ENCODE measurements at regions not wholly inside any gene's neighbourhood (a gene's known extent, or its start where the extent isn't known, plus 50 kb on each side); places are given as distances from the start of the nearest gene placed in this dataset.

- in situ Hi-C loops (cut with MboI; ENCODE audit: low sequenced_read_pairs, unreplicated experiment), result no loop called here
- TF ChIP-seq, protein P1, sequence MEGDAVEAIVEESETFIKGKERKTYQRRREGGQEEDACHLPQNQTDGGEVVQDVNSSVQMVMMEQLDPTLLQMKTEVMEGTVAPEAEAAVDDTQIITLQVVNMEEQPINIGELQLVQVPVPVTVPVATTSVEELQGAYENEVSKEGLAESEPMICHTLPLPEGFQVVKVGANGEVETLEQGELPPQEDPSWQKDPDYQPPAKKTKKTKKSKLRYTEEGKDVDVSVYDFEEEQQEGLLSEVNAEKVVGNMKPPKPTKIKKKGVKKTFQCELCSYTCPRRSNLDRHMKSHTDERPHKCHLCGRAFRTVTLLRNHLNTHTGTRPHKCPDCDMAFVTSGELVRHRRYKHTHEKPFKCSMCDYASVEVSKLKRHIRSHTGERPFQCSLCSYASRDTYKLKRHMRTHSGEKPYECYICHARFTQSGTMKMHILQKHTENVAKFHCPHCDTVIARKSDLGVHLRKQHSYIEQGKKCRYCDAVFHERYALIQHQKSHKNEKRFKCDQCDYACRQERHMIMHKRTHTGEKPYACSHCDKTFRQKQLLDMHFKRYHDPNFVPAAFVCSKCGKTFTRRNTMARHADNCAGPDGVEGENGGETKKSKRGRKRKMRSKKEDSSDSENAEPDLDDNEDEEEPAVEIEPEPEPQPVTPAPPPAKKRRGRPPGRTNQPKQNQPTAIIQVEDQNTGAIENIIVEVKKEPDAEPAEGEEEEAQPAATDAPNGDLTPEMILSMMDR (IDR thresholded peaks at IDR 0.05; ENCODE audit: borderline replicate concordance, control extremely low read depth, extremely low read depth, insufficient read depth, missing control alignments), result no peak
- no peak for DNase-seq (ENCODE audit: low spot score)
Observed at GRCh38 chr1:189563784-189564183, 913.9 kb downstream of the BRINP3 start.

DNA sequence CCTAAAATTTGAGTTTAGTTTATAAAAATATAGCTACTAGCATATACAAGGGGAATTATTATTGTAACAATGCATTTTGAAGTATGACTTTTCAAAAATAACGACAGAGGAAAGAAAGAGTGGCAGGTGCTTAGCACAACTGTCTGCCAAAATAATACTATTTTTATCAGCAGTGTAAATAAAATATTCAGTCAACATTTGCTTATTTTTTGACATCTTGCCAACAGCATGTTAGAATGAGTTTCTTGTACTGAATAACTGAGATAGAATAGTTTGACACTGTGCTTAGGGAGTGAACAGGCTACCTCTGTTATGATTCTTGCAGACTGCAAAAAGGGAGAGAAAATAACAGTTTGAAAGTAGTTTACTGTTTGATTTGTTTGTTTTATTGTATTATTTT, 909.8 kb downstream of the BRINP3 start:
- in situ Hi-C loops (cut with MboI; ENCODE audit: low sequenced_read_pairs, unreplicated experiment), result no loop called here
- DNase-seq (ENCODE audit: low spot score), result no peak
- TF ChIP-seq, protein P1 (IDR thresholded peaks at IDR 0.05; ENCODE audit: borderline replicate concordance, control extremely low read depth, extremely low read depth, insufficient read depth, missing control alignments), result no peak

DNA sequence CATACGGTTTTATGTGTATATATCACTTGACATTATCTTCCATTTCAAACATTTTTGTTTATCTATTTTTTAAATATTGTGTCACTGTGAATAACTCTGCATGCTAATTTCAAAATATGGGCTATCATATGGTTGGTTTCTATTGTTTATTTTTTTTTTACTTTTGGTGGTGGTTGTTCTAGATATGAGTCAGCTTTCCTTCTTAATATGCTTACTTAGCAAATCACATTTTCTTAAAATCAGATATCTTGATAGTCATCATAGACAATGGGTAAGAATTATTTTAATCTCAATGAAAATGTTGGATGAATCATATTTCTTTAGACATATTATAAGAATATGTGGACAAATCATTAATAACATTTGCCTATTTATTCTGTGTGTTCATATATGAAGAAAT, 881.5 kb downstream of the BRINP3 start:
- TF ChIP-seq, protein P1 (IDR thresholded peaks at IDR 0.05; ENCODE audit: borderline replicate concordance, control extremely low read depth, extremely low read depth, insufficient read depth, missing control alignments), result no peak
- in situ Hi-C loops (cut with MboI; ENCODE audit: low sequenced_read_pairs, unreplicated experiment), result no loop called here
- no peak for DNase-seq (ENCODE audit: low spot score)

GRCh38 chr1:189597083-189597482, 880.6 kb downstream of the BRINP3 start:
- in situ Hi-C loops (cut with MboI; ENCODE audit: low sequenced_read_pairs, unreplicated experiment), result no loop called here
- no peak for DNase-seq (ENCODE audit: low spot score)
- TF ChIP-seq, protein P1 (IDR thresholded peaks at IDR 0.05; ENCODE audit: borderline replicate concordance, control extremely low read depth, extremely low read depth, insufficient read depth, missing control alignments), result no peak

DNA sequence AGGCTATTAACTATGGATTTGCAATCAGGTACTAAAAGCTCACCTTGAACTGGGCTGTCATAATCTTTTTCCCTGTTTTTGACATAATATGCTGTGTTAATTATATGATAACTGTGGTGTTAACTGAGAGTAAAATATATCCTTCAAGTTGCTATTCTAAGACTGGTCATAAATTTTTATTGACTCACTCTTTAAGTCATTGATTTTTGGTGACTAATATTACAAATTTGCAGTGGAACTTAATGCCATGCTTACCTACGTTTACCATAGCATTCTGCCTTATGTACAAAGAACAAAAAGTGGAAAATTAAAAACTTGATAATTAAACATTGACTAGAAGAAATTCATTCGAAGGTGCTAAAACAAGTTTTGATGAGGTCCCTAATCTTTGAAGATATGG, 872.4 kb downstream of the BRINP3 start:
- TF ChIP-seq, protein P1 (IDR thresholded peaks at IDR 0.05; ENCODE audit: borderline replicate concordance, control extremely low read depth, extremely low read depth, insufficient read depth, missing control alignments), result no peak
- in situ Hi-C loops (cut with MboI; ENCODE audit: low sequenced_read_pairs, unreplicated experiment), result no loop called here
- DNase-seq (ENCODE audit: low spot score), result no peak

DNA sequence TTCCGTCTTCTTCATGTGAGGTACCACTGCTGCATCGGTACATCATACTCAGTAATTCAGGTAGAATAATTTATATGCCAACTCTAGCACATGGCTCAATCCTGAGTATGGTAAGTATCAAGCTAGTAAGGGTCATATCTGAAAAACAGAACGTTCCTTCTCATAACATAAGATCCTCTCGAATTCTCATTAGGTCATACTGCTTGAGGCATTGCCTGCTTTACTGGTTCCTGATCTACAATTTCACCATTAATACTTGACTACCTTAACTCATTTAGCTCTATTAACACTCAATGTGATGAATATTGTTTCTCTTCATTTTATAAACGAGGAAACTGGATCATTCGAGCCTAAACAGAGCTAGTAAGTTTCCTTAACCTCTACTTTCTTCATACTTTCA, 871.6 kb downstream of the BRINP3 start:
- in situ Hi-C loops (cut with MboI; ENCODE audit: low sequenced_read_pairs, unreplicated experiment), result no loop called here
- no peak for DNase-seq (ENCODE audit: low spot score)
- TF ChIP-seq, protein P1 (IDR thresholded peaks at IDR 0.05; ENCODE audit: borderline replicate concordance, control extremely low read depth, extremely low read depth, insufficient read depth, missing control alignments), result no peak

Measured in GM13976 (cell line).